K562 (cell line): ENCODE measurements at regions not wholly inside any gene's neighbourhood (a gene's known extent, or its start where the extent isn't known, plus 50 kb on each side); places are given as distances from the start of the nearest gene placed in this dataset.

ENCODE experiments used
- ATAC-seq: fragments of 200-7000 bp; cut with Tn5 transposase; 3 replicates; pipeline ENCODE4 v1.9.1; 2020; ENCODE audit warnings: moderate library complexity
- BruUV-seq: library from RNA; stranded (reverse); fragments of 400-500 nt; replicated peaks from 2 replicates; lab custom pipeline; 2021; lab: Mats Ljungman, UMichigan
- CTCF ChIA-PET: fragments of 300-600 bp; formaldehyde crosslinking; extraction: SDS; loops from one replicate; lab custom pipeline; 2021; ENCODE audit warnings: low intra/inter-chr PET ratio; lab: Yijun Ruan, JAX
- POLR2A ChIA-PET: fragments of 300-600, 350-650 bp; sonication (Branson Sonifier 250); formaldehyde crosslinking; extraction: SDS; loops from one replicate; lab custom pipeline; 2021; ENCODE audit warnings: antibody characterized with exemption, inconsistent platforms; lab: Yijun Ruan, JAX
- DNase-seq, 4 experiments: peaks; one replicate each; pipeline versions ENCODE4 v3.0.0 to v3.0.0-alpha.2; 2011 to 2018; ENCODE audit warnings: low spot score in 3 of 4, mixed read lengths in 3 of 4; ENCODE audit errors: extremely low read depth in 1 of 4
- FAIRE-seq: peaks from 2 replicates; lab custom pipeline; 2011; peaks lifted over from hg19 to GRCh38; lab: Jason Lieb, UNC
- H2AFZ ChIP-seq: 2 replicates; pipeline ENCODE4 v1.6.0; 2011; ENCODE audit warnings: low read depth, low read length, control low read depth, inconsistent platforms
- H3K27ac ChIP-seq: fragments of 200-600 bp; 3 replicates; pipeline ENCODE4 v1.8.0; 2011; ENCODE audit warnings: low read depth, mild to moderate bottlenecking, control low read depth, inconsistent platforms, low read length, moderate library complexity, mixed read lengths; ENCODE audit errors: extremely low read depth
- H3K27me3 ChIP-seq, 2 experiments: fragments of 300-600 bp in 1 of 2; 2 replicates in 1 of 2; 3 replicates in 1 of 2; pipeline versions ENCODE4 v1.6.0 to v1.8.0; 2011; ENCODE audit warnings: inconsistent platforms in 2 of 2, low read length in 2 of 2, mild to moderate bottlenecking in 1 of 2, mixed read lengths in 1 of 2, moderate library complexity in 1 of 2; ENCODE audit not compliant: control insufficient read depth in 2 of 2, insufficient read depth in 2 of 2
- H3K36me3 ChIP-seq: fragments of 300-600 bp; 3 replicates; pipeline ENCODE4 v1.8.0; 2011; ENCODE audit warnings: mild to moderate bottlenecking, low read length, inconsistent platforms; ENCODE audit not compliant: control insufficient read depth, insufficient read depth
- H3K4me1 ChIP-seq, 2 experiments: fragments of 200-600 bp in 1 of 2; replicated peaks in 1 of 2; 2 replicates in 1 of 2; 3 replicates in 1 of 2; pipeline versions ENCODE4 v1.5.1 to v1.8.0; 2011; ENCODE audit warnings: inconsistent platforms in 2 of 2, low read length in 2 of 2, mild to moderate bottlenecking in 1 of 2, mixed read lengths in 1 of 2, moderate library complexity in 1 of 2; ENCODE audit not compliant: control insufficient read depth in 2 of 2, insufficient read depth in 2 of 2
- H3K4me2 ChIP-seq: 2 replicates; pipeline ENCODE4 v1.6.1; 2011; ENCODE audit warnings: low read length, control low read depth, inconsistent platforms, mixed read lengths; ENCODE audit not compliant: insufficient read depth
- H3K4me3 ChIP-seq: fragments of 200-600 bp; sonication (generic), shearing (Covaris generic); 2 replicates; pipeline ENCODE4 v1.5.1; 2016; ENCODE audit warnings: control low read depth, inconsistent platforms
- H3K79me2 ChIP-seq: fragments of 200-600 bp; 3 replicates; pipeline ENCODE4 v1.8.0; 2011; ENCODE audit warnings: low read length, inconsistent platforms; ENCODE audit not compliant: control insufficient read depth, insufficient read depth
- H3K9ac ChIP-seq, 2 experiments: 2 replicates each; pipeline versions ENCODE4 v1.6.0 to v1.6.1; 2011; ENCODE audit warnings: low read depth in 2 of 2, low read length in 2 of 2, control low read depth in 1 of 2, inconsistent platforms in 1 of 2, mild to moderate bottlenecking in 1 of 2, mixed read lengths in 1 of 2; ENCODE audit not compliant: insufficient read depth in 1 of 2
- H3K9me1 ChIP-seq: one replicate; pipeline ENCODE4 v1.6.0; 2011; ENCODE audit warnings: inconsistent platforms, mild to moderate bottlenecking, low read length, moderate library complexity; ENCODE audit not compliant: control insufficient read depth, insufficient read depth
- H3K9me3 ChIP-seq: replicated peaks from 2 replicates; pipeline ENCODE4 v1.5.1; 2011; ENCODE audit warnings: low read depth, low read length, inconsistent platforms; ENCODE audit not compliant: control insufficient read depth, insufficient read depth
- H4K20me1 ChIP-seq: replicated peaks from 2 replicates; pipeline ENCODE4 v1.6.1; 2011; ENCODE audit warnings: low read length, inconsistent platforms, mixed read lengths; ENCODE audit not compliant: control insufficient read depth, insufficient read depth
- ARID2 ChIP-seq: fragments of 450-650 bp; IDR thresholded peaks from 2 replicates; pipeline ENCODE4 v1.6.1; 2017; ENCODE audit warnings: antibody characterized with exemption, mild to moderate bottlenecking
- ARNT ChIP-seq, 2 experiments: fragments of 450-650 bp; IDR thresholded peaks; 2 replicates each; pipeline ENCODE4 v1.6.1; 2016; ENCODE audit warnings: mild to moderate bottlenecking in 1 of 2
- BMI1 ChIP-seq: fragments of 150-350 bp; IDR thresholded peaks from 2 replicates; pipeline ENCODE4 v1.6.1; 2014; ENCODE audit warnings: low read length
- CBX5 ChIP-seq: IDR thresholded peaks from 2 replicates; pipeline ENCODE4 v1.6.1; 2014; ENCODE audit warnings: low read depth, borderline replicate concordance
- E2F6 ChIP-seq, 2 experiments: IDR thresholded peaks; 2 replicates each; pipeline ENCODE4 v1.6.1; 2011; ENCODE audit warnings: borderline replicate concordance in 1 of 2, control low read depth in 1 of 2, low read depth in 1 of 2, low read length in 1 of 2, mild to moderate bottlenecking in 1 of 2, mixed read lengths in 1 of 2, moderate library complexity in 1 of 2; ENCODE audit not compliant: insufficient read depth in 1 of 2, insufficient read length in 1 of 2, poor library complexity in 1 of 2, severe bottlenecking in 1 of 2; ENCODE audit errors: extremely low read depth in 1 of 2
- KDM1A ChIP-seq, 2 experiments: fragments of 450-650 bp; IDR thresholded peaks; 2 replicates each; pipeline ENCODE4 v1.6.1; 2016; ENCODE audit warnings: mild to moderate bottlenecking in 2 of 2
- MCM3 ChIP-seq: fragments of 450-650 bp; IDR thresholded peaks from 2 replicates; pipeline ENCODE4 v1.6.1; 2016
- PHF20 ChIP-seq: fragments of 450-650 bp; IDR thresholded peaks from 2 replicates; pipeline ENCODE4 v1.6.1; 2018; ENCODE audit not compliant: partially characterized antibody
- PML ChIP-seq: IDR thresholded peaks from 2 replicates; pipeline ENCODE4 v1.6.1; 2012; ENCODE audit warnings: low read length, inconsistent platforms
- SAP30 ChIP-seq: fragments of 200-600 bp; sonication (generic); IDR thresholded peaks from 2 replicates; pipeline ENCODE4 v1.6.1; 2012; ENCODE audit warnings: borderline replicate concordance, low read depth, mild to moderate bottlenecking, moderate library complexity, low read length, control low read depth, inconsistent platforms; ENCODE audit not compliant: insufficient read depth, poor library complexity, severe bottlenecking
- SP2 ChIP-seq: IDR thresholded peaks from 2 replicates; pipeline ENCODE4 v1.6.1; 2011; ENCODE audit warnings: mild to moderate bottlenecking, low read depth, low read length, moderate library complexity; ENCODE audit not compliant: poor library complexity, severe bottlenecking; ENCODE audit errors: extremely low read depth
- THRB ChIP-seq: fragments of 450-650 bp; formaldehyde crosslinking; conservative IDR thresholded peaks from 2 replicates; pipeline ENCODE4 v1.4.0; 2022; ENCODE audit warnings: mild to moderate bottlenecking, missing genetic modification characterization
- TRIM28 ChIP-seq: fragments of 450-650 bp; IDR thresholded peaks from 2 replicates; pipeline ENCODE4 v1.6.1; 2017
- U2AF2 ChIP-seq: fragments of 200-400 bp; formaldehyde crosslinking; optimal IDR thresholded peaks from 2 replicates; pipeline ENCODE3; 2017; ENCODE audit warnings: low read depth, mild to moderate bottlenecking, low read length
- ZBTB33 ChIP-seq: sonication (generic); formaldehyde crosslinking; IDR thresholded peaks from 2 replicates; pipeline ENCODE4 v1.8.1; 2023; ENCODE audit warnings: mild to moderate bottlenecking, missing genetic modification reagents
- ZNF146 ChIP-seq: IDR thresholded peaks from one replicate; pipeline ENCODE4 v1.6.1; 2018; ENCODE audit warnings: missing compliant biosample characterization; ENCODE audit not compliant: unreplicated experiment
- WGBS: fragments of 100-300 bp; shearing (Covaris generic); methylation state at CpG from one replicate; pipeline ENCODE4 v1.1.6; 2016; ENCODE audit warnings: low coverage, mixed read lengths; ENCODE audit not compliant: insufficient coverage; ENCODE audit errors: missing lambda C conversion rate; 5-methylcytosine and 5-hydroxymethylcytosine counted together
- in situ Hi-C: fragments of 300-500 bp; cut with MboI; formaldehyde crosslinking; loops from 4 replicates; pipeline ENCODE4 v1.15.0; 2018; ENCODE audit warnings: inconsistent platforms, mixed read lengths
- intact Hi-C: fragments of 100-400 bp; cut with micrococcal nuclease; formaldehyde crosslinking; loops from 2 replicates; pipeline ENCODE4 v1.14.2; 2022

DNA sequence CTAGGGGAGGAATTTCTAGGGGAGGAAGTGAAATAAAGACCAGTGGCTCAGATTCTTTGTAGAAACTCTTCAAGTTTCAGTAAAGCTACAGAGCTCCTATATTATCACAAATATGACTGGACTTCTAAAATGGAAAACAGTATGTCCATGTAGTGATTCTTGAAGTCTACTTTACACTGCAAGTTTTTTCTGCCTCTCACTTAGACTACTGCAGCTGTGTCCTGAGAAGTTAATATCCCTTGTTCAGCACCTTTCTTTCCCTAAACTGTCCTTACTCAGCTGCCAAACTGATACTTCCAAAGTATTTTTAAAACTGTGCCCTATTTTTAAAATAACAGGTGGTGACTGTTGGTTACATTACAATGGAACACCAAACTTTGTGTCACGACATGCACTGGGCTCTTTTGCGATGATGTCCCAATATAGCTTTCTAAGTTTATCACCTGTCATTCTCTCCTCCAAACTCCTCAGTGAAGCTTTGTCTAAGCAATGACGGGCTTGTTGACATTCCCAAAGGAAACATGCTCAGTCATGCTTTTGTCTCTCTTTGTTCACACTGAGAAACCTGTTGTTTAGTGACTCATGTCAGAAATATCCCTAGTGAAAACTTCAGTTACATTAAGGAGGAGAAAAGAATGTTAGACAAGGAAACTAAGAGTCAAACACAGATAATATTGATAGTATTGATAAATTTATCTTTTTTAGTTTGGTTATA is 341.1 kb downstream of the ARL6IP6 start (continued):
- TF ChIP-seq E2F6 (IDR thresholded peaks at IDR 0.05; ENCODE audit: borderline replicate concordance in 1 of 2, extremely low read depth in 1 of 2, insufficient read depth in 1 of 2, insufficient read length in 1 of 2, low read depth in 1 of 2, low read length in 1 of 2, poor library complexity in 1 of 2, severe bottlenecking in 1 of 2) (no peak), ARID2 (no peak), MCM3 (no peak), PHF20 (no peak), KDM1A (IDR thresholded peaks at IDR 0.05) (no peak), BMI1 (no peak), PML (no peak), ZBTB33 (CRISPR knock-in tag) (no peak)

- FAIRE-seq (no peak), DNase-seq (no peak), ATAC-seq (no peak)
- Histone ChIP-seq H3K9me1 (no peaks in the 10 kb centered on the region), H3K79me2 (no peaks in the 10 kb centered on the region), H3K27me3 (no peaks in the 10 kb centered on the region), H3K4me3 (no peak overlapping the region), H2AFZ (no peak overlapping the region), H3K27ac (no peak overlapping the region), H3K9ac (no peak overlapping the region), H3K4me2 (no peak overlapping the region), H3K9me3 (peaks cover 2% of the 10 kb centered on the region; the same call in 1 of the 2 replicates), H3K4me1 (no peaks in the 10 kb centered on the region), H3K36me3 (no peaks in the 10 kb centered on the region), H4K20me1 (no peaks in the 10 kb centered on the region)
- BruUV-seq = no TSS peak
- in situ Hi-C loops (no loop called here), intact Hi-C loops (no loop called here)
- ChIA-PET CTCF (no interaction called here), POLR2A (no interaction called here)
- 0% methylated on average over 1 of the region's 1 CpG for WGBS
- TF ChIP-seq U2AF2 (no peak), ARNT (IDR thresholded peaks at IDR 0.05) (no peak), TRIM28 (no peak), ZNF146 (CRISPR knock-in tag) (no peak), CBX5 (no peak), SP2 (no peak), THRB (CRISPR knock-in tag) (no peak), SAP30 (no peak)
Observed at GRCh38 chr2:153057743-153058142, 339.3 kb downstream of the ARL6IP6 start.
